ENCODE measurements at regions not wholly inside any gene's neighbourhood (a gene's known extent, or its start where the extent isn't known, plus 50 kb on each side); places are given as distances from the start of the nearest gene placed in this dataset.

GRCh38 chr2:224272237-224272910 lies 129.5 kb downstream of the FAM124B start:
- no peak for TF ChIP-seq TBP (IDR thresholded peaks at IDR 0.05; ENCODE audit: low read depth, low read length)
- no peak for TF ChIP-seq CTCF (IDR thresholded peaks at IDR 0.05; ENCODE audit: control extremely low read depth in 1 of 3, insufficient read depth in 1 of 3, low read depth in 1 of 3, low read length in 3 of 3)
- TF ChIP-seq, protein P1, sequence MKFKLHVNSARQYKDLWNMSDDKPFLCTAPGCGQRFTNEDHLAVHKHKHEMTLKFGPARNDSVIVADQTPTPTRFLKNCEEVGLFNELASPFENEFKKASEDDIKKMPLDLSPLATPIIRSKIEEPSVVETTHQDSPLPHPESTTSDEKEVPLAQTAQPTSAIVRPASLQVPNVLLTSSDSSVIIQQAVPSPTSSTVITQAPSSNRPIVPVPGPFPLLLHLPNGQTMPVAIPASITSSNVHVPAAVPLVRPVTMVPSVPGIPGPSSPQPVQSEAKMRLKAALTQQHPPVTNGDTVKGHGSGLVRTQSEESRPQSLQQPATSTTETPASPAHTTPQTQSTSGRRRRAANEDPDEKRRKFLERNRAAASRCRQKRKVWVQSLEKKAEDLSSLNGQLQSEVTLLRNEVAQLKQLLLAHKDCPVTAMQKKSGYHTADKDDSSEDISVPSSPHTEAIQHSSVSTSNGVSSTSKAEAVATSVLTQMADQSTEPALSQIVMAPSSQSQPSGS (IDR thresholded peaks at IDR 0.05; ENCODE audit: low read length), result no peak
